ENCODE measurements at regions not wholly inside any gene's neighbourhood (a gene's known extent, or its start where the extent isn't known, plus 50 kb on each side); places are given as distances from the start of the nearest gene placed in this dataset.
"Not testable (repeated sequence)": the region's sequence is repeated elsewhere in the genome, so short reads cannot be mapped to it uniquely, and the experiment has no call there.

DNA sequence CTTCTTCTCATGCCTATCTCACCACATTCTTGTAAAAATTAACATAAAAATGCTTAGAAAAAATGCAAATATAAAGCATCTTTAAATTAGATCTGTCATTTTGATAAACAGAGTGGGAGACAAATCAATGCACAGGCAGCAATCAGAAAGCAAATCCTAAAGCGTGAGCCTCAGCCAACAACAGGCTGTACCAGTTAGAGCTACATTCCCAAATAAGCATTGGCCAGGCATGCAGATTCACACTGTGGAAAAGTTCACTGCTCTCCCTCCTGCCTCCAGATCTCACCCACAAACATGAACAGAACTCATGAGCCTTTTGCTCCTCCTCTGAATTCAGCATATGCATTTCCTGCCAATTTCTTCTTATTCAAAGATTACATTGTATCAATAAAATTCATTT is 115.2 kb upstream of the FAT3 start:
- no peak for DNase-seq

DNA sequence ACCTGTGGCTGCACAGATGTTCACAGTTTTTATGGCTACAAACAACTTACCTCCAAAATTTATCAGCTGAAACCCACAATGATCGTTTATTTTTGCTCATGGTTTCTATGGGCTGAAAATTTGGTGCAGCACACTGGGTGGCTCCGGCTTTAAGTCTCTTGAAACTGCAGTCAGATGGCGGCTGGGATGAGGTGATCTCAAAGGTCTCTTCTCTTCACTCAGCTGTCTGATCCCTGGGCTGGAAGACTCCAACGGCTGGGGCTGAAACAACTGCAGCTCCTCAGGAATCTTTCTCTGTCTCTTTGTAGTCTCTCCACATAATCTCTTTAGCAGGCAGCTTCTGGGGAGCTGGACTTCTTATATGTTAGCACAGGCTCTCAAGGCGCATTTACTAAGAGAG is 117.3 kb upstream of the FAT3 start:
- no peak for DNase-seq

DNA sequence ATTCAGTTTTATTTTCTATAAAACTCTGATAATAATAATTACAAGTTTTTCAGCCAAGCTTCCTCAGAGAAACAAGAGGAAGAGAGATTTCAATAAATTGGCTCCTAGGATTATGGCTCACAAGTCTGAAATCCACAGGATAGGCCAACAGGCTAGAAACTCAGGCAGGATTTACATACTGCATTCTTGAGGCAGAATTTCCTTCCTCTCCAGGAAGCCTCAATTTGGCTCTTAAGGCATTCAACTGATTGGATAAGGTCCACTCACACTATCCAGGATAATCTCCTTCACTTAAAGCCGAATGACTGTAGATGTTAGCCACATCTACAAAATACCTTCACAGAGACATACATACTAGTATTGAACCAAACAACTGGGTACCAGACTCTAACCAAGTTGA is 120.3 kb upstream of the FAT3 start:
- DNase-seq: no peak

DNA sequence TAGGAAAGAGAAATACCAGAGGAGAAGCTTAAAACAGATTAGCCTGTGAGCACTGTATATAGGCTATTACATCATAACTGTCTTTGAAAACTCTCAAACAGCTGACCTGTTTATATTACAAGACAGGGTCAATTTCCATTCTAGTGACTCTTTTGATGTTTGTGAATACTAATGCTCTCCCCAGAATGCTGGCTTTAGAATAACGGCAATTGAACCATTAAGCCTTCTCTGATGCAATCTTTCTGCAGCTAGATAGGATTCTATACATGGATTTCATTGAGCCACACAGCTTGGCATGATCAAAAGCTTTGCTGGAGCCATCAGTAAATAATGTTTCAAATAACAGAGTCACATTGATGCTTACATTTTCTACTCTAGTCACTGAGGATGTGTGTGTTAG is 122.7 kb upstream of the FAT3 start:
- DNase-seq: no peak

DNA sequence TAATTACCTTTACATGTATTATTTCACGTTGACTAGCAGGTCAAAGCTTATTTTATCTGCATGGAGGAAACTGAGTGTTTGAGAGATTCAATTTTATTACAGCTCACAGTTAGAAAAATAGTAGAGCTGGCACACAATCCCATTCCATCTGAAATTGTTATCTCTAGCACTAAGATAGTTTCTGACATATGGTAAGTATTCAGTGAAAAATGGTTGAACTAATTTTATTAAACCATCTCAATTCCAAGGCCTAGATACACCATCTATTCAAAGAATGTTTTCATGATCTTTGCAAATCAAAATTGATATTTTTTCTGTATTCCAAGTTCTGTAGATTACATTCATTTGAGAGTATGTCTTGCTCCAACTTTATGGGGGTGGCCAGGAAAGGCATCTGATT is 125.4 kb upstream of the FAT3 start:
- no peak for DNase-seq

DNA sequence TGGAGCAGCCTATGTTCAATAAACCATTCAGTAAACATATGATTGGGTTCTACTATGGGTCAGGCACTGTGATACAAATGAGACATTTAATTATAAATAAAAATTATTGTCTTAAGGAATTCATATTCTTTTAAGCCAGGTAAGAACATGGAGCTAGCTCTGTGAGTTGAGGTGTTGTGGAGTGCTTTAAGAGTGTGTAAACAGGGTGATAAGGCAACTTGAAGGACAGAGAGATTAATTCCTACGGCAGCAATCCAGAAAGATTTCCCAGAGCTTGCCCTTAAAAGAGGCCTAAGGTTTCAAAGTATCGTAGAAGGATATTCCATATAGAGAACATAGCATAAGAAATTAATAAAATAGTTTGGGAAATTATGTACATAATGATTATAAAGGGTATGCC is 126.4 kb upstream of the FAT3 start:
- no peak for DNase-seq

DNA sequence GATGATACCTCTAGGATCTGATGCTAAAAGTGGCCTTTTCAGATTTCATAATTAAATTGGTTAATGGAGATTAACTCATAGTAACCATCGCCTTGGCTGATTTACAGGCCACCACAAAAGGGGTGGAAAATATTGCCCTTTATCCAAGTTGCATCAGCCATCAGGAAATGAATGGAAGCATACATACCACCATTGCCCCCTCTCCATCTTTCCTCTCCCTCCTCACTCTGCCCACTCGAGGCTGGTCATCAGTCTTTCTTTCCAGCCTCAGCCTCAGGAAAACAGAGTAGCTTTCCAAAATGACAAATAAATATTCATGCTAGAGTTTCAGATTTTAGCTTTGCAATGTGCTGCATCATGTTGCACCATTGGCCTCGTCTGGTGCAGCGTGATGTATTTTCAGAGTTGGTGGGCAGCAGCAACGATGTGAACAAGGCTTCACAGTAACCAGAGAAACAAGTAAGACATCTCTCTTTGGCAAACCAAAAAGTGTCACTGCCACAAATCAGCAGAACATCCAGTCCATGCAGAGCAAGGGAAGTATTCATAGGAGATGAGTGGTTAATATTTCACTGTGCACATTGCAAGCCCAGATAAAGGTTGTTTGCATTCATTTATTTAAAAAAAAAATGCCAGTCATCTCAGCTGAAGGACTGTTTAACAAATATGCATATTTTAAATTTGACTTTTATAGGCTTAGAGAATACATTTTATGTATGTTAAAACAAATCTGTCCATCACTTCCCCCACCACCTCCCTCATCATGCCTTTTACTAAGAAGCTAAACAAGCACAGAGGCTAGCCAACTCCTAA is 136.7 kb upstream of the FAT3 start:
- DNase-seq: no peak

DNA sequence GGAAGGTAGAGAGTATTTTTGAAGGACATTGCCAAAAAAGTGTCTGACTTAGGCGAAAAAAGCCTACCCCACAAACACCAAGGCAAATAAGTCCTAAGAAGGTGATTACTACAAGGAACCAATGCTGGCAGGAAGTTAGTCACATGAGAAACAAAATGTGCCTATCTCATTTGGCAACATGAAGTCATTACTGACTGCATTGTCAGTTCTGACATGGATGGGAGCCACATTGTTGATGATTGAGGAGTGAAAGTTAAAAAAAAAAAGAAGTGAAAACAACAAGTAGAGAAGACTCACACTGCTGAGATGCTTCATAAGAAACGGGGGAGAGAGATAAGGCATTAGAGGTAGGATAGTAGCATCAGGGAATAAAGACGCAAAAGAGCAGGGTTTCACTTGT is 141.5 kb upstream of the FAT3 start:
- no peak for DNase-seq

DNA sequence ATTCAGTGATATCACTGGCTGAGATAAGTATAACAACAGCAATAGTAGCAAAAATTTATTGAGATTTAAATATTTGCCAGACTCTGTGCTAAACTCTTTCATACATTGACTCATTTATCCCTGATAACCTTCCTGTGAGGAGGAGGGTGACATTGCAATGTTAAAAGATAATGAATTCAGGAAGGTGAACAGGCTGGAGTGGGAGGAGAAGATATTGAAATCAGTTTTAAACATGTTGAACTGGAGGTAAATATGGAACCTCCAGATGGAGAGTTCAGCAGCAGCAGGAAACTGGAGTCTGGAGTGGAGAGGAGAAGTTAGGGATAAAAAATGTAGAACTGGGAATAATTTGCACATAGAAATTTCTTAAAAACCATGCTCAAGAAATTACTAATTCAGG is 142.0 kb upstream of the FAT3 start:
- DNase-seq: no peak

DNA sequence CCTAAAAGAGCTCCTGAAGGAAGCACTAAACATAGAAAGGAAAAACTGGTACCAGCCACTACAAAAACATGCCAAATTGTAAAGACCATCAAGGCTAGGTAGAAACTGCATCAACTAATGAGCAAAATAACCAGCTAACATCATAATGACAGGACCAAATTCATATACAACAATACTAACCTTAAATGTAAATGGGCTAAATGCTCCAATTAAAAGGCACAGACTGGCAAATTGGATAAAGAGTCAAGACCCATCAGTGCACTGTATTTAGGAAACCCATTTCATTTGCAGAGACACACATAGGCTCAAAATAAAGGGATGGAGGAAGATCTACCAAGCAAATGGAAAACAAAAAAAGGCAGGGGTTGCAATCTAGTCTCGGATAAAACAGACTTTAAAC is 150.1 kb upstream of the FAT3 start:
- not testable (repeated sequence) for DNase-seq

DNA sequence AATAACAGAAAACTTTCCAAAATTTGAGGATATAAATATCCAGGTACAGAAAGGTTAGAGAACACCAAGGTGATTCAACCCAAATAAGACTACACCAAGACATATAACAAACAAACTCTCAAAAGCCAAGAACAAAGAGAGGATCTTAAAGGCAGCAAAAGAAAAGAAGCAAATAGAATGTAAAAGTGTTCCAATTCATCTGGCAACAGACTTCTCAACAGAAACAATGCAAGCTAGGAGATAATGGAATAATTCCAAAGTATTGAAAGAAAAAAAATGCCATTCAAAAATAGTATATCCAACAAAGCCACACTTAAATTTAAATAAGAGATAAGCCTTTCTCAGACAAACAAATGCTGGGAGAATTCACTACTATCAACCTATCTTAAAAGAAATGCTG is 153.0 kb upstream of the FAT3 start:
- DNase-seq: no peak

DNA sequence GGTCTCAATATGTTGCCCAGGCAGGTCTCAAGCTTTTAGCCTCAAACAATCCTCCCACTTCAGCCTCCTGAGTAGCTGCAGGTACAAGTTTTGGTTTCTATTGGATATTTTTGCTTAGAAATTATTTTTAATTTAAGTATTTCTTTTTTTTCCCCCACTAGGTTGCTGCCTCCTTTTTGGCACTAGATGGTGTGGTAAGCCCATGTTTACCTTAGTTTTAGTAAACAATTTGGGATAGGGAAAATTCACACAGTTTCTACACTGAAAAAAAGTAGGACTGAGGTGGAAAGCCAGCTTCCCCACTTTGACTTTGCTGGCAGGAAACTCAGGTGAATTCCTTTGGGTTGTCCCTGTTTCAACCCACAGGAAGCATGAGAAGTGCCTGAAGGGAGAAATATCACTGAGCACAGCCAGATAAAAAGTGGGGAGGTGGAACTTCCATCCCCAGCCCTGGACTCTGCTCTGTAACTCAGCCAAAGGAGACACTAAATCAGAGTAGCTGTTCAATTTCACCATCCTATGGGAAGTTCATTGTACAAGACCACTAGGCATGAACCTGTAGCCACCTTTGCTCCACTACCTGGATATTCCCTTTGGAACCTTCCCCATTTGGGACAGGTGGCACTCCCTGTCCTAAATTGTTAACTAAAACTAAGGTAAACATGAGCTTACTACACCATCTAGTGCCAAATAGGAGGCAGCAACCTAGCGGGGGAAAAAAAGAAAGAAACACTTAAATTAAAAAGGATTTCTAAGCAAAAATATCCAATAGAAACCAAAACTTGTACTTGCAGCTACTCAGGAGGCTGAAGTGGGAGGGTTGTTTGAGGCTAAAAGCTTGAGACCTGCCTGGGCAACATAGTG is 154.4 kb upstream of the FAT3 start:
- DNase-seq: no peak

DNA sequence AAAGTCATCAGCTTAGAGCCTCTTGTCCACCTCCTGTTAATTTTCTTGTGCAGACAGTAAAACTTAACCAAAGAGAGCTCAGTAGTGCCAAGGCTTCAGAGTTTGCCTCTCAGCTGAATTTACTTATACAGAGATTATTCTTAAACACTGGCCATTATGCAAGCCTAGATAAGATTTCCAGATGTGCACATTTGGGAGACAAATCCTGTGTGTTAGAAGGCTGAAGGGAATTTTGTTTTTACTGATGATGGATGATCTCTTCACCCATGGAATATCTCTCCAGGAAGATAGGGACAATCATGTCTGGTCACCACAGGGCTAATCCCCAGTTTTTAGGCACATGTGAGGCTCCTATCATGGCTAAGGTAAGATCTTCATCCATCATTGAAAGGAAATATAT is 157.6 kb upstream of the FAT3 start:
- DNase-seq: no peak

DNA sequence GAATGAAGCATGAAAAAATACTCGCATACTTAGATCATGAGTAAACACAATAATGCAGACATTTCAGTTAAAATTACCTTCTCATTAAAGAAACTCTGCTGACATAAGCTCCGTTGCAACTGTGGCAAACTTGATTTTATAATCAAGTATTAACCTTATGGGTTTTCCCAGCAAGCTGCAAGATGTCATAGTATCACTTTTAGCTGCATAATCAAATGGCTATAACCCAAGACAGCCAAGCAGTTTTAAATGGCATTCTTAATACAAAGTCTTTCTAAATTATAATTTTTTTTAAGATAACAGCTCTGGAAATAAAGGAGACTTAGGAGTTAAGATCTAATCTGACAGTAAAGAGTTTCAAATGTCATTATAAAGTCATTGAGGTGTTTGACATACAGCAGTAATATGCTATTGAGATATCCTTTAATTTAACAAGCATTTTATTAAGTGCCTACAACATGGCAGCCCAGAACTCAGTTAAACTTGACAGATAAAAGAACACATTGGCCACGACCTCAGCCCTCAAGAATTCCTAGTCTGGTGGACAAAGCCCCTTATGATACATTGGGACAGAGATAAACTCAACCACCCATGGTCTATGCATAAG is 163.1 kb upstream of the FAT3 start:
- no peak for DNase-seq

DNA sequence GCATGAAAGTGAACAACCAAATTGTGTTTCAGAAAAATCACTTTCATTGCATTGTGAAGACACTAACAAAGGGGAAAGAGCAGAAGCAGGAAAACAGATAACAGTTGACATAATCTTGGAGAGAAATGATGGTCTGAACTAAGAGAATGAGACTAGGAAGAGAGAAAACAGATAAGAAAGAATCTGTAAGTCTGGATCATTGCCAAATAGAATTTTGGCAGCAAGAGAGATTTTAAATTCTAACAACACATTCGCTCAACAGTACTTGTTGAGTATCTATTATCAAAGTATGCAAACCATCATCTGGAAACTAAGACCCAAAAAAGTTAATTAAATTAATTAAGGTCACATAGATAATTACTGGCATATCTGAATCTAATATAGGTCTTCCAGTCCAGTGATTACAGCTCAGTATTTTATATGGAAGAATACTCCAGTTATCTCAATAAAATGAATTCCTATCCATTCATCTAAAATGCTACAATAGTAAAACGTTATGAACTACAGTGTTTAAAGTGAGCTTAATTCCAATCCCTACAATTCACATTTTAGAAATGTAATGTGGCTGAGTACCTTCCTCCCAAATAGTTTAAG is 166.7 kb upstream of the FAT3 start:
- DNase-seq: no peak

DNA sequence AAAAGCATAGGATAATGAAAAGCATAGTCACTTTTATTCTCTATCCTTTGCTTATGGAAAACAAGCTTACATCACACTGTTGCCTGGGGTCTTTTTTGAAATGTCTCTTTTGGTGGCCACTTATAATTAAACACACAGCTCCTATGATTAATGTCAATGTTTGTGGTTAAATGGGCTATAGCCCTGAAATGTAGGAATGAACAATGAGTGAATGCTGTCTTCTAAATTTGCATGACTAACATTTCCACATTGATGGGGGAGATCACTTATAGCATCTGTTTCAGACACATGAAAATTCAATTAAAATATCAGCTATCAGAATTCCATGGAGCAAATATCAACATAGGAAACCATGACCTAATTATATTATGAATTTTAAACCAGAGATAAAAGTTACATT is 171.4 kb upstream of the FAT3 start:
- DNase-seq: peak; percentile 21

DNA sequence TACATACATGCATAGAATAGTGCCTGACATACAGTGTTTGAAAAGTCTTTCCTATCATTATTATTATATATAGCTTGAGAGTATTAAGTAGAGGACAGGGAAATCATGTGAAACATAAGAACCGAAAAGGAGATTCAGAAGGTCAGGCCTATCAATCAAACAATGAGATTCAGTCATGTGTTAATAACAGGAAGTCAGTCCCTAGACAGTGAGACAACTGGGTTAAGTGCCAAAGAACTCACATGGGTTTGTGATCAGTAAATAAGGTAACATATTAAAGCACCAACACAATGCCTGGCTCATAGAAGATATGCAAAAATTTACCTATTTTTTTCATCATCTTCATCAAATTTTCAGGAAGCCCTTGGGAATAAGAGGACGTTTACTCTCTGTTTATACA is 174.3 kb upstream of the FAT3 start:
- DNase-seq: no peak

DNA sequence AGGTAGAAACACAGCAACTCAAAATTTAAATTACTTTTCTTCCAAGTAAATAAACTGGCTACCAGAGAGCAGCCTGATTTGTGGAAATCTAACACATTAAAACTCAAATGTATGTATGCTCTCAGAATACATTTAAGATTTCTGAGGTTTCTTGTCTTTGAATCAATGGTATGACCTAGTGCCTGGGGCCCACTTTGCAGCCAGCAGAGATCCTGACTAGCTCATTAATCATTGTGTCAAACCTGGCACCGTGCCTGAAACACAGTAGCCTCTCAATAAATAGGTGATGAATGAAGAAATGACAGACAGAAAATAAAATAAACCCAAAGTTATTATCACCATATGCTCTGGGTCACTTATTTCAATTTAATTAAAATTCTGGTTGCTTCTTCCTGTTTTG is 176.2 kb upstream of the FAT3 start:
- DNase-seq: no peak

DNA sequence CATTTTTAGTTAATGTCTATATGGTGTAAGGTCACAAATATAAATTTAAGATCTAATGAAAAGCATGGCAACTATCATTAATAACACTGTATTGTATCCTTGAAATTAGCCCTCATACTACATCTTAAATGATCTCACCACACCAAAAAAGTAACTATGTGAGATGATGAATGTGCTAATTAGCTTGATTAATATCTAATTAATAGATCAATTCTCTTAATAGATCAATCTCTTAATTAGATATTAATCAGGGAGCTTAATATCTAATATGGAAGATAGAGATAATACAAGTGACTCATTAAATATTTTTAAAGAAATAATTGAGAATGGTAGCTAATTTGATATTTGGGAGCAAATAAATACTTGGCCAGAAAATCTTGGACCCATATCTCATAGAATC is 178.5 kb upstream of the FAT3 start:
- no peak for DNase-seq

DNA sequence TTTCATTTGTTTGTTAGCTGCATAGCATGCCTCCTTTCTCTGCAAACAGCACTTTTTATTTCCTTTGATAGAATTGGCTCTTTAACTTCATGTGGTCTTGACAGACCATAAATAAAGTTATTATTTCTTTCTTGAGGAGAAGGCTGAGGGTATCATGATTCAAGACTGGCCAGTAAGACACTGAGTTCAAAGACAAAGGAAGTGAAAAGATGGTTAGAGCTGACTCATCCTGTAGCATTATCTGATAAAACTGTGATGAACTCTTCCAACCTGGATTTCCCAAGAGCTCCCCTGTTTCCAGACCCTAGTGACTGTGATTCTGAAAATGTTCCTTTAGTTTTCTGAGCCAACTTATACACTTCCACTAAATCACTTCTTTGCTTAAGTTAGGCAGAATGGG is 179.3 kb upstream of the FAT3 start:
- no peak for DNase-seq

DNA sequence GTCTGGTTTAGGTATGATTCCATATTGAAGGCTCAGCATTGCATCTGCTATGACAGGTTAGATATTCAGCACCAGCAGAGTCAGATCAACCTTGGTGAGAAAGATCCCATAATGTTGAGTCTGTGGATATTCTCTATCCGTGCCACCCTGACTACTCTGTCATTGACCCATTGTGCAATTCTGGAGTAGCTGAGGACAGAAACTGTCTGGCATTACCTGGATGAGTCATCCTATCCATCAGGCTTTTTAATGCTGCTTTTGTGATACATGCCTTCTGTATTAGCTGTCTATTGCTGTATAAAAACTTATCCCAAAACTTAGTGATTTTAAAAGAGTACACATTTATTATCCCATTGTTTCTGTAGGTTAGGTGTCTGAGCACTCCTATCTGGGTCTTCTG is 189.1 kb upstream of the FAT3 start:
- no peak for DNase-seq

DNA sequence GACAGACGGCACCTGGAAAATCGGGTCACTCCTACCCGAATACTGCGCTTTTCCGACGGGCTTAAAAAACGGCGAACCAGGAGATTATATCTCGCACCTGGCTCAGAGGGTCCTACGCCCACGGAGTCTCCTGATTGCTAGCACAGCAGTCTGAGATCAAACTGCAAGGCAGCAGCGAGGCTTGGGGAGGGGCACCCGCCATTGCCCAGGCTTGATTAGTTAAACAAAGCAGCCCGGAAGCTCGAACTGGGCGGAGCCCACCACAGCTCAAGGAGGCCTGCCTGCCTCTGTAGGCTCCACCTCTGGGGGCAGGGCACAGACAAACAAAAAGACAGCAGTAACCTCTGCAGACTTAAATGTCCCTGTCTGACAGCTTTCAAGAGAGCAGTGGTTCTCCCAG is 197.5 kb upstream of the FAT3 start:
- not testable (repeated sequence) for DNase-seq

DNA sequence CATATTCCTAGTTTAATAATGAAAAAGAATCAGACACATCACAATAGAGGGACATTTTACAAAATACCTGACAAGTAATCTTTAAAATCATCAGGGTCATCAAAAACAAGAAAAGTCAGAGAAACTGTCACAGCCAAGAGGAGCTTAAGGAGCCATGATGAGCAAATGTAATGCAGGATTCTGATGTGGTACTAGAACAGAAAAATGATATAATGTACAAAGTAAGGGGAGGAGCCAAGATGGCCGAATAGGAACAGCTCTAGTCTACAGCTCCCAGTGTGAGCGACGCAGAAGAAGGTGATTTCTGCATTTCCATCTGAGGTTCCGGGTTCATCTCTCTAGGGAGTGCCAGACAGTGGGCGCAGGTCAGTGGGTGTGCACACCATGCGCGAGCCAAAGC is 198.0 kb upstream of the FAT3 start:
- DNase-seq: no peak

DNA sequence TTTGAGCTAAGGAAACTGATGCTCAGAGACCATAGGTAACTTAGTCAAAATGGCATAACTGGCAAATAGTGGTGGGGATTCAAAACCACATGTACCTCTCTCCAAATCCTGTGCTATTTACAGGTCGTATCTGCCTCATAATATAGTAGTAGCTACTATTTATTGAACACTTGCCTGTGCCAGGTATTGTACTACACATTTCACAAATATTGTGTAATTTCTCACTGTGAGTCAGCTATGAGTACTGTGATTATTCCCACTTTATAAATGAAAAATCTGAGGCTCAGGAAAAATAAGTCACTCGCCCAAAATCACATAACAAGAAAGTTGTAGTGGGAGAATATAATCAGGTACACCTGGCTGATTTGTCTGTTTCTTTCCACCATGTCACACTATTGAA is 199.8 kb upstream of the FAT3 start:
- DNase-seq: no peak

Measured in fibroblast of skin of right quadriceps (primary cell).